GM18867 (cell line): ENCODE measurements at regions not wholly inside any gene's neighbourhood (a gene's known extent, or its start where the extent isn't known, plus 50 kb on each side); places are given as distances from the start of the nearest gene placed in this dataset.
"Not testable (repeated sequence)": the region's sequence is repeated elsewhere in the genome, so short reads cannot be mapped to it uniquely, and the experiment has no call there.

ENCODE experiments used
- ATAC-seq: cut with Tn5 transposase; IDR thresholded peaks from one replicate; pipeline ENCODE4 v1.9.1; 2021; ENCODE audit warnings: mild to moderate bottlenecking, moderate library complexity; ENCODE audit not compliant: unreplicated experiment

- ATAC-seq, result not testable (repeated sequence)
Measured at GRCh38 chr4:22630161-22630975, 62.4 kb upstream of the GBA3 start.

GRCh38 chr4:22631167-22631566, 61.6 kb upstream of the GBA3 start:
- ATAC-seq, result not testable (repeated sequence)

- ATAC-seq, result no peak
Measured at GRCh38 chr4:22634541-22635181, 58.1 kb upstream of the GBA3 start.

- not testable (repeated sequence) for ATAC-seq
Measured at GRCh38 chr4:22635182-22635549, 57.6 kb upstream of the GBA3 start.

GRCh38 chr4:22635692-22636091, 57.0 kb upstream of the GBA3 start:
- ATAC-seq, result no peak

GRCh38 chr4:22637306-22637705, 55.4 kb upstream of the GBA3 start:
- ATAC-seq, result no peak
